Nephron (organoid): ENCODE measurements at regions not wholly inside any gene's neighbourhood (a gene's known extent, or its start where the extent isn't known, plus 50 kb on each side); places are given as distances from the start of the nearest gene placed in this dataset.

Experiments used
- H3K27ac Mint-ChIP-seq, 3 experiments: 2 replicates each; pipeline ENCODE4 v1.8.0; 2020; ENCODE audit warnings: mixed read lengths in 3 of 3, mild to moderate bottlenecking in 2 of 3, moderate library complexity in 1 of 3
- H3K27me3 Mint-ChIP-seq: 2 replicates; pipeline ENCODE4 v1.8.0; 2021; ENCODE audit warnings: low read depth, mild to moderate bottlenecking, moderate library complexity, mixed read lengths
- H3K36me3 Mint-ChIP-seq: 2 replicates; pipeline ENCODE4 v1.8.0; 2020; ENCODE audit warnings: low read depth, mixed read lengths
- H3K4me1 Mint-ChIP-seq: 2 replicates; pipeline ENCODE4 v1.8.0; 2020; ENCODE audit warnings: mixed read lengths
- H3K4me3 Mint-ChIP-seq, 3 experiments: 2 replicates each; pipeline ENCODE4 v1.8.0; 2020; ENCODE audit warnings: mild to moderate bottlenecking in 3 of 3, mixed read lengths in 3 of 3, moderate library complexity in 2 of 3
- H3K9me3 Mint-ChIP-seq: 2 replicates; pipeline ENCODE4 v1.8.0; 2020; ENCODE audit warnings: mixed read lengths
- TF ChIP-seq, protein P1 (sequence below), 3 experiments: fragments of 200-600 bp; sonication (generic); IDR thresholded peaks; one replicate each; pipeline ENCODE4 v1.5.0; 2021; ENCODE audit warnings: antibody characterized with exemption in 3 of 3; ENCODE audit not compliant: unreplicated experiment in 3 of 3

DNA sequence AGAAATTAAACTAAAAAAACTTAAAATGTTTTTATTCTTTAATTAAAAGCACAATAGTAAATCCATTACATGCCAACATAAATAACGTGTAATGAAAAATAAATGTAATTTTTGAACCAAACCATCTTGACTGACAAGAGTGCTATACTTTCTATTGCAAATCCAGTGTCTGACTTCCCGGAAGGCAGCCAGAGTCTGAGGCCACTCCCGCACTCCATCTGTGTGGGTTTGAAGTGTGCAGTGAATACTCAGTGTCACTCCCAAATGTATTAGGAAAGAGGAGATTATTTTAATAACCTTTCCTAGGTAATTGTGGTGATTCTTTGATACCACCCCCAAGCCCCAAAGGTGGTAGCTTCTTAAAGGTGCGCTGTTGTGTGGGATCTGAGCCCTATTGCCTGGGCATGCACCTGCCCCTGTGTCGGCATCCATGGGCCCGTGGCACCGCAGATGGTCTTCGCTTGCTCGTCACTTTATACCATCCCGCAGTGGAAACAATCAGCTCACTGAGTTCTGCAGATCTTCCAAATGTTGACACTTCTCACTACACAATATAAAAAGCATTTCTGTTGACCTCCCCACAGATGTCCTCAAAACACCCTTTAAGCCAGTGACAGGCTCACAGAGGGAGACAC lies 391.2 kb downstream of the THBS2 start:
- Mint-ChIP-seq H3K36me3 (no peaks in the 10 kb centered on the region), H3K27ac (no peak overlapping the region), H3K4me3 (no peak overlapping the region), H3K4me1 (peaks cover 6% of the 10 kb centered on the region), H3K27me3 (no peaks in the 10 kb centered on the region), H3K9me3 (no peaks in the 10 kb centered on the region)
- TF ChIP-seq, protein P1, sequence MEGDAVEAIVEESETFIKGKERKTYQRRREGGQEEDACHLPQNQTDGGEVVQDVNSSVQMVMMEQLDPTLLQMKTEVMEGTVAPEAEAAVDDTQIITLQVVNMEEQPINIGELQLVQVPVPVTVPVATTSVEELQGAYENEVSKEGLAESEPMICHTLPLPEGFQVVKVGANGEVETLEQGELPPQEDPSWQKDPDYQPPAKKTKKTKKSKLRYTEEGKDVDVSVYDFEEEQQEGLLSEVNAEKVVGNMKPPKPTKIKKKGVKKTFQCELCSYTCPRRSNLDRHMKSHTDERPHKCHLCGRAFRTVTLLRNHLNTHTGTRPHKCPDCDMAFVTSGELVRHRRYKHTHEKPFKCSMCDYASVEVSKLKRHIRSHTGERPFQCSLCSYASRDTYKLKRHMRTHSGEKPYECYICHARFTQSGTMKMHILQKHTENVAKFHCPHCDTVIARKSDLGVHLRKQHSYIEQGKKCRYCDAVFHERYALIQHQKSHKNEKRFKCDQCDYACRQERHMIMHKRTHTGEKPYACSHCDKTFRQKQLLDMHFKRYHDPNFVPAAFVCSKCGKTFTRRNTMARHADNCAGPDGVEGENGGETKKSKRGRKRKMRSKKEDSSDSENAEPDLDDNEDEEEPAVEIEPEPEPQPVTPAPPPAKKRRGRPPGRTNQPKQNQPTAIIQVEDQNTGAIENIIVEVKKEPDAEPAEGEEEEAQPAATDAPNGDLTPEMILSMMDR (IDR thresholded peaks at IDR 0.05; ENCODE audit: unreplicated experiment in 3 of 3), result no peak

DNA sequence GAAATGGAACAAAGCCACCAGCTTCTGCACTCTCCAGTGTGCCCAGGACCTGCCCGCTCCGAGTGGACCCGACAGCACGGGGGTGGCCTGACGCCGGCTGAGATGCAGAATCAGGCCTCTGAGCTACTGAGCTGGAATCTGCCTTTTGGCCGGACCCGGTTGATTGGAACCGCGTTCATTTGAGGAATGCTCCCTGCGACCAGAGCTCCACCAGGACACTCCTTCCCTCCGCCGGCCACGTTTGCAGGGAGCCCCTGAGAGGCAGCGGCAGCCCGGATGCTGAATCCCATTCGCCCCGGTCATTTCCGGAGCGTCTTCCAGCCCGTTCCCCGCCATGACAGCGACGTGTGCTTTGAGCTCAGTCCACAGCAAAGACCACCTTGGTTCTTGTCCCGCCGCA lies 392.7 kb downstream of the THBS2 start:
- H3K27ac Mint-ChIP-seq, result no peak overlapping the region
- H3K36me3 Mint-ChIP-seq, result no peaks in the 10 kb centered on the region
- TF ChIP-seq, protein P1 (IDR thresholded peaks at IDR 0.05; ENCODE audit: unreplicated experiment in 3 of 3), result no peak
- no peaks in the 10 kb centered on the region for H3K9me3 Mint-ChIP-seq
- peaks cover 6% of the 10 kb centered on the region for H3K4me1 Mint-ChIP-seq
- H3K4me3 Mint-ChIP-seq, result no peak overlapping the region
- H3K27me3 Mint-ChIP-seq, result no peaks in the 10 kb centered on the region

DNA sequence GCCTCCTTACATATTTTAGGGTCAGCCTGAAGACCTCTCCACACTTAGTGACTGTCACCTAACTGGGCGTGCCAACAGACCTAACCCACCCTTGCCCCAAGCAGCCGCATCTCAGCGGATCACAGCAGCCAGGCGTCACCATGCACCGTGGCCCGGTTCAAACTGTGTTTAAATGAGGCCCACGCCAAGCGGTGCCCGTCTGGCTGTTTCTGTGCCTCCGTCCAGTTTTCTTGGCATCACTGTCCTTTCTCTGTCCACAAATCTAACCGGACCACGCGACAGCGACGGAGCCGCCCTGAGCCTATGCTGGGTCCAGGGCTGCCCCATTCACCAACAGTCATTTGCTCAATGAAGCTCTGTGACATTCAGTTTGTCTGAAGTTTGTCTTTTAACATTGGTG lies 393.3 kb downstream of the THBS2 start:
- H3K4me3 Mint-ChIP-seq, result no peak overlapping the region

DNA sequence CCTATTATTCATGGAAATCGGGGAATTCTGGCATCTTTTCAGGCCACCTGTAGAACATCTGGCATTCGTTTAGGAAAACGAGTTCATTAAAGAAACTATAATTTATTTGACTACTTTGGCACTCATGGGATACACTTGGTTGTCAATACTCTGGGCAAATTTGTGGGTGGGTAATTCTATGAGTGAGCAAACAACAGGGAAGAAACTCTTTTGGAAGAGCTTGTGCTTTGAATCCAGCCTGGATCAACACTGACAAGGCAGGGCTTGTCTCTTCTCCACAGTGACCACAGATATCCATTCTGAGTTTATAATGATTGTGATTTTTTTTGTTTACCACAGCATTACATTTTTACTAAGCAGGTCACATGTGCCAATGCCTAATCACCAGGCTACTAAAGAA lies 394.7 kb downstream of the THBS2 start:
- TF ChIP-seq, protein P1 (IDR thresholded peaks at IDR 0.05; ENCODE audit: unreplicated experiment in 3 of 3), result no peak
- H3K4me1 Mint-ChIP-seq, result peaks cover 6% of the 10 kb centered on the region
- H3K9me3 Mint-ChIP-seq, result no peaks in the 10 kb centered on the region
- H3K36me3 Mint-ChIP-seq, result no peaks in the 10 kb centered on the region
- no peaks in the 10 kb centered on the region for H3K27me3 Mint-ChIP-seq
- no peak overlapping the region for H3K4me3 Mint-ChIP-seq
- peak overlapping the region in 1 of 3 experiments; percentile 29 for H3K27ac Mint-ChIP-seq

More for the DNA sequence above, 393.3 kb downstream of the THBS2 start:
- no peaks in the 10 kb centered on the region for H3K36me3 Mint-ChIP-seq
- TF ChIP-seq, protein P1 (IDR thresholded peaks at IDR 0.05; ENCODE audit: unreplicated experiment in 3 of 3), result no peak
- H3K4me1 Mint-ChIP-seq, result peaks cover 6% of the 10 kb centered on the region
- no peak overlapping the region for H3K27ac Mint-ChIP-seq
- no peaks in the 10 kb centered on the region for H3K9me3 Mint-ChIP-seq
- H3K27me3 Mint-ChIP-seq, result no peaks in the 10 kb centered on the region

DNA sequence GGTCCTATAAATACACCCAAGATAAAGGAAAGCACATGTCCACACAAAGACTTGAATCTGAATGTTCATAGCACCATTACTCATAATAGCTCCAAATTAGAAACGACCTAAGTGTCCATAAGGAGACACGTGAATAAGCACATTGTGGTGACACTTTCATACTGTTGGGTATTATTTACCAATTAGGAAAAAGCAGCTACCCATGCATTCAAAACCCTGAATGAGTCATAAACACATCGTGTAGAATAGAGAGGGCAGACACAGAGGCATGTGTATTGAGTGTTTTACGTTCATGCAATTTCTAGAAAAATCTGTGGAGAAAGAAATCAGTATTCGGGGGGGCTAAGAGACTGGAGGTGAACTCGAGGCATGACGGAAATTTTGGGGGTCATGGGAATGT lies 396.7 kb downstream of the THBS2 start:
- Mint-ChIP-seq H3K27ac (no peak overlapping the region), H3K27me3 (peaks cover 6% of the 10 kb centered on the region), H3K9me3 (no peaks in the 10 kb centered on the region), H3K4me1 (peaks cover 18% of the 10 kb centered on the region), H3K4me3 (no peak overlapping the region), H3K36me3 (no peaks in the 10 kb centered on the region)
- TF ChIP-seq, protein P1 (IDR thresholded peaks at IDR 0.05; ENCODE audit: unreplicated experiment in 3 of 3), result no peak

DNA sequence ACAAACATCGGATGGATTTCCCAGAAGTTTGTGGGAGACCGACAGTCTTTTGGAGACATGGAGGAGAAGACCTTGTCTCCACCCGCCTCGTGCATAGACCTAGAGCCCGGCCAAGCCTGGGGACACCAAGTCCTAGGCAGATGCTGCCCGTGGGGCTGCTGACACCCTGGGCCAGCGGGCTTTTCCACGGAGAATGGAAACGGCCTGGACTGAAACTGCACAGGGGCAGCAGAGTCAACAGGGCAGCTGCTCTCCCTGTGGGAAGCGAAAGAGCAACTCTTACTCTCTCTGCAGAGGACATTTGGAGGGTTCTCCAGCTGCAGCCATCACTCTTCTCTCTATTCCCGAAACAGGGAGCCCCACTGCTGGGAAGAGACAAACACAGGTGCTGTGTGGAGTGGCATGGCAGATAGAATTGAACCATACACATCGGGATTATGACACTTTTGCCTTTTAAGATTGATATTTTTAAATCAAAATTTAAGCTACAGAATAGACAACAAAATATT lies 401.2 kb downstream of the THBS2 start:
- Mint-ChIP-seq H3K27me3 (peaks cover 9% of the 10 kb centered on the region), H3K4me3 (peak overlapping the region in 1 of 3 experiments; percentile 57), H3K4me1 (peaks cover 23% of the 10 kb centered on the region), H3K36me3 (no peaks in the 10 kb centered on the region), H3K27ac (peak overlapping the region; percentile 77 to 84 (median 80)), H3K9me3 (no peaks in the 10 kb centered on the region)
- TF ChIP-seq, protein P1 (IDR thresholded peaks at IDR 0.05; ENCODE audit: unreplicated experiment in 3 of 3), result no peak
